ENCODE measurements at regions not wholly inside any gene's neighbourhood (a gene's known extent, or its start where the extent isn't known, plus 50 kb on each side); places are given as distances from the start of the nearest gene placed in this dataset.

DNA sequence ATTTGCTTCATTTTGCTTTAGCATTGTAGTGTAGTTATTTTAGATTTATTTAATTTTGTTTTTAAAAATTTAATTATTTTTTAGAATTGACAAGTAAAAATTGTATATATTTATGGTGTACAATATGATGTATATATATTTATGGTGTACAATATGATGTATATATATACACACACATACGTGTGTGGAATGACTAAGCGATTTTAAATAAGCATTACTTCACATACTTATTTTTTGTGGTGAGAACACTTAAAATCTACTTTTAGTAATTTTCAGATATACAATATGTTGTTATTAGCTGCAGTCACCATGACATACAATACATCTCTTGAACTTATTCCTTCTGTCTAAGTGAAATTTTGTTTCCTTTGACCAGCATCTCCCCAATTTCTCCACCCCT is 172.9 kb downstream of the SPRY1 start:
- DNase-seq: no peak

DNA sequence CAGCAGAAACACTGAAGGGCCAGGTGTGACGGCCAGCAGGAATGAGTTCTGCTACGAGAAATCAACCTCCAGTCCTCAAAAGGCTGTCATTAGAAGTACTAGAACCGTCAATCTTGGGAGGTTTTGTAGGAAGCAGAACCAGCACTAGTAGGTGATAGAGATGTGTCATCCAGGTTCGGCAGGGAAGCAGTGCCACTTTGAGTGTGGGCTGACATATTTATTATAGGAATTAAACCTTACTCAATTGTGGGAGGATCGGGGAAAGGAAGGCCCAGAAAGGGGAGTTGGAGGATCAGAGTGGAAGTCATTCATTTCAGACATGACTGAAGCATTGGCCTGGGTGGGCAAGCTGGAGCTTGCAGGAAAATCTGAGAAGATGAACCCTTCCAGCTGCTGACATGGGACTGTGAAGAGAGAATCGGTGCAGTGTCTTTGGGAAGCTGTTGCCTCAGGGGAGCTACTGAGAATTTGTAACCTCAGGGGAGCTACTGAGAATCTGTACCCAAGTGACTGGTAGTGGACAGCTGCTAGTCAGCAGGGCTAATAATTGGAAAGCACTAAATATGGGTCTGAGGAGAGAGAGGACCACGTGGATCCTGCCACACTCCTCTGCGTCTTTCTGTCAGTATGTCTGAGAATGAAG is 177.4 kb downstream of the SPRY1 start:
- no peak for DNase-seq

DNA sequence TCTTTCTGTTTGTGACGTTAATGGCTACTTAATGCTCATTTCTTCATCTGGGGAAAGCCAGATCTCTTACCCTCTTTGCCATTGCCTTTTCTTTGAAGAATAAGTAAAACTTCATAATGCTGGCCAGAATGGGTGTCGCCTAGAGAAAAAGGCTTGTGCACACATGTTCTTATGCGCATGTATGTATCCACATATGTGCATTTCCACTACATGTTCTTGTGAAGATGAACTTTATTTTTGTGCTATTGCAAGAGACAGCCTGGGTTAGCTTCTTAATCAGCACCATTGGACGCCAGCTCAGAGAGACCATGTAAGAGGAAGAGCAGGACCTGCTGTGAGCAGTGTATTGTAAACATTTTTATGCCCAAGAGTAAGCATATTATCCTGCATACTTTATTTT is 178.7 kb downstream of the SPRY1 start:
- DNase-seq: no peak

DNA sequence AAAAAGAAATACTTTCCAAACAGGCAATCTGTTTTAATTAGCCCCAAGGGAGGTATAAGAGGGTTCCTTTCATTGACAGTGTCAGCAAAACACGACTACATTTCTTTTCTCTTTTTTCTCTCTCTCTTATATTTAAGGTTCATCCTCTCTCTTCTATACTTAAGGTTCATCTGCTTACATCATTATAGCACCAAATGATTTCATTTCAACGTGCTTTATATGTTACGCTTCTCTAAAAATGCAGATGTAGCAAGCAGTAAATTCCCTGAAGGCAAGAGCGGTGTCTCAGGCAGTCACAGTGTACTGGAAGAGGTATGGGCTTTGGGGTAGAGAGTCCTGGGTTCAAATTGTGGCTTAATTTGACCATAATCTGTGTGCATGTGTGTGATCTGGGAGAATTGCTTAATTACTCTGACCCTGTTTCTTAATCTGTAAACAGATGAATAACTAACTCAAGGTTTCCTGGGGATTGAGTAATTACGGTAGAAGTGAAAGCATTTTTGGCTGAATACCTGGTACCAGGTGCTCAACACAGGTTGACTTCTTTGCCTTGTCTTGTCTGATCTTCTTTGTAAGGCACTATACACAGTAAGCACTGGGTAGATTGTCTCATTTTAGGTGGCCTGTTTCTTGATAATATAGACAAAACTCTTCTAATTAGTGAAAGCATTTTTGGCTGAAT is 180.8 kb downstream of the SPRY1 start:
- no peak for DNase-seq

DNA sequence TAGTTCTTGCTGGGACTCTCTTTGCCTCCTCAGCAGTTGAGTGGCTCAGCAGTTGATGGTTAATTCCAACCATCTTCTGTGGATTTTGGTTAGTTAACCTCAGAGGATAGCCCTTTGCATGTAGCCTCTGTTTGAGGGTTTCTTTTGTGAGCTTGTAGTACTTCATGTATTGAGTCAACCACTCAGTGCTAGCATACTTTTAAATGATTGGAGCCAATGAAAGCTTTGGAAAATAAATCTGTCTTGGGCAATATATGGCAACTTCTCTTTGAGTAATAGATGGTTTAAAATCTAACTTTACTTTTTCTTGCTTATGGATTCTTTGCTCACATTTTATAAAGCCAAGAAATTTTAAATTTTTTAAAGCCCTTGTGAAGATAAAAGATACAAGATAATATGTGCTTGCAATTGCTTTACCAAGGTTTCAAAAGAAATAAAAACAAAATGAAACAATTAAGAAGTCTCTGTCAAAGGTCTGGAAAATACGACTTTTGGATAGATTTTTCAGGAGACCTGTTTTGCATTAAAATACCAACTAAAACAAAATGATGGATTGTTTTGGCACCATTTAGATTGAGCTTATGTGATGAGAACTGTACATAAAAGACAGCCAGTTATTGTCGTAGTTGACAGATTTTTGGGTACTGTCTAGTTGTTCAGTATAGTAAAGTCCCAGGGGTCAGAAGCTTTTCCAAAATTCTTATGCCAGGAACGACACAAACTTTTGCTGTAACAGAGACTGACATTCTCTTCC is 181.9 kb downstream of the SPRY1 start:
- no peak for DNase-seq

DNA sequence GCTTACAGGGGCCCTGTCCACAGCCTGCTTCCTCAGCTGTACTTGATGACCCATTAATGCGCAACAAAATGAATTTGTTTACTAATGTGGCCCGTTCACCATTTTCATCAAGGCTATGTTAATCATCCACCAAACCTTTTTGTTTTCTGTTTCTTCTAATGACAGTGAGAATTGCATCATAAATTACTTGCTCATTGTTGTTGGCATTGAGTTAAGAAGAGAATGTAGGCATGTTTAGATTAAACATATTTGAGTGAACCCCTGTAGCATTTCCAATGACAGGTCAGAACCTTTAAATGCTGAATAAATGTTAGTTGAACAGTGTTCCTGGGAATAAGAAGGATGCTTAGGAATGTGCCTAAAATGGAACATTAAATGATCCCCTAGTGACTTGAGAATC is 183.4 kb downstream of the SPRY1 start:
- DNase-seq: no peak

DNA sequence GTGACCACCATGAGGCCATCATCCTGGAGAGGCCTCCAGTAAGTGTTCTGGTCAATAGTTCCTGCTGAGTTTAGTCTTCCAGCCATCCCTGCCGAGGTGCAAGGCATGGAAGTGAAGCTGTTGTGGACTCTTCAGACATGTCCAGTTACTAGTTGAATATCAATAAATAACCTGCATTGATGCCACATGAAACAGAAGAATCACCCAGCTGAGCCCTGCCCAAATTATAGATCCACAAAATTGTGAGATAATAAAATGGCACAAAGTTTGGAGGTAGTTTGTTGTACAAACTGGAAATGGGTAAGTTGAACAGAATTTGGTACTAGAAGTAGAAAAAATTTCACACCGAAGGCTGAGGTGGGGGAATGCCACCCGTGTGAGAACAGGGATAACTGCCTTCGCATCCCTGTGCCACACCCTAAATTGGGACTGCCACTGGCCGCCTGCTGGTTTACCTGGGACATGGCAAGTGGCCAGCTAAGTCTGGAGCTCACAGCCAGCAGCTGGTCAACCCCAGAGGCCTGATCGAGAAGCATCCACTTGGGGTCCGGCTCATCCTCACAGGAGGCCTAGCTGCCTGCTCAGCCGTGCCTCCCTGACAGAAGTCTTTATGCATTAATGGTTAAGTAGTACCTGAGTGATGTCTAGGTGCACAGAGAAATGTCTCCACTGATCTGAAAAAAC is 184.5 kb downstream of the SPRY1 start:
- no peak for DNase-seq

DNA sequence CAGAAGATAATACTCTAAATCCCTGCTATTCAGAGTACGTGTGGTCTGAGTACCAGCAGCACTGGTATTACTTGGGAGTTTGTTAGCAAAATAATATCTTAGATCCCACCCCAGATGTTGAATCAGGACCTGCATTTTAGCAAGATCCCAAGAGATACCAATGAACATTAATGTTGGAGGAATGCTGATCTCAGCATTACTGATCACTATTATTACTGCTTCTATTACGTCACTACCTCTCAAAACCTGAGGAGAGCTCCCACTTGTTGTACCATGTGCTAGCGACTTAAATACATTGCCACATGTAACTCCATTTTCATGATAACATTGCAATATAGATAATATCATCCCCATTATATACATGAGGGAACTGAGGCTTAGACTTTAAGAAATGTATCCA is 185.2 kb downstream of the SPRY1 start:
- no peak for DNase-seq

DNA sequence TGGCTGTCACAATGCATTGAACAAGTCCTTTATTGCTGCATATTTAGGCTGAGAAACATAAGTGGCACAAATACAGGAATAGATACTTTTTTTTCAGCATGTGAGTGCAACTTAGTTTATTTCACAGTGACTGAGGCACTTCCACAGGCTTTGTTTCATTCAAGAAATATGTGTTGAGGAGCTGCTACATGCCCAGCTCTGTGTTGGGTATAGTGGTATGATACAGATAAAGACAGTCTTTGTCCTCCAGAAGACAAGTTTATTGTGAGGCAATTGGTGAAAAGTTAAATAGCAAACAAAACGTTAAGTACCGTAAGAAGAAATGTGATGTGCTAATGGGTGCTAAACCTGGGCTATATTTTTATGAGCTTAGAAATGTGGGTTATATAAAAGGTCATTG is 186.4 kb downstream of the SPRY1 start:
- no peak for DNase-seq

DNA sequence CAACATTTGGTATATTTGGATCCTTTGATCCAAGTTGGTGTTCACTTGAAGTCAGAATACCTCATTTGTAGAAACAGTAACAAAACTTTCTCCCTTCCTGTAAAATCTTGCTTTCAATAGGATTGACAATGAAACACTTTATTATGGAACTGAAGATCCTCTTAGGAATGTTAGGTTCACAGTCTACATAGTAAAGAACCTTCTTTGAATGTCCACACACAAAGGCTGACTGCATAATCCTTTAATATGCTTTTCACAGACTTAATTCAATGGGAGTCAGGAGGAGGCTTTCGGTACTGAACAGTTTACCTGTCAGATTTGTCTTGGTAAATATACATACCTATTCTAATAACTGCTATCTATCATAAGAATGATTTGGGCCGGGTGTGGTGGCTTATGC is 188.5 kb downstream of the SPRY1 start:
- DNase-seq: no peak

DNA sequence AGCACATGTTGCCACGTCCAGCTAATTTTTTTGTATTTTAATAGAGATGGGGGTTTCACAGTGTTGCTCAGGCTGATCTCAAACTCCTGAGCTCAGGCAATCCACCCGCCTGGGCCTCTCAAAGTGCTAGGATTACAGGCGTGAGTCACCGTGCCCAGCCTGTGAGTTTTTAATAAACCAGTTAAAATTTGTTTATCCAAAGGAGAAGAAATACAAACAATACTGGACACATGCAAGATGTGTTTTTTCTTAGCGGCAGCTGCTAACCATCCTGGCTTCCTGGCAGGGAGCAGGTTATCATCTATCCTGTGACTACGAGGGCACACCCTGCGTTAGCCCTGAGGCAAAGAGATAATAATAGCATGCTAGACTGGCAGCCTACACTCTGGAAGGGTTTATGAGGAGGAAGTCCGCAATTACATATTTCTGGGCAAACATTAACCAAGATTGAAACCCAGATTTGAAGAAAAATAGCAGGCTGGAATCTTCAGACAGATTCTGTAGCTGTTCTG is 191.4 kb downstream of the SPRY1 start:
- DNase-seq: no peak

DNA sequence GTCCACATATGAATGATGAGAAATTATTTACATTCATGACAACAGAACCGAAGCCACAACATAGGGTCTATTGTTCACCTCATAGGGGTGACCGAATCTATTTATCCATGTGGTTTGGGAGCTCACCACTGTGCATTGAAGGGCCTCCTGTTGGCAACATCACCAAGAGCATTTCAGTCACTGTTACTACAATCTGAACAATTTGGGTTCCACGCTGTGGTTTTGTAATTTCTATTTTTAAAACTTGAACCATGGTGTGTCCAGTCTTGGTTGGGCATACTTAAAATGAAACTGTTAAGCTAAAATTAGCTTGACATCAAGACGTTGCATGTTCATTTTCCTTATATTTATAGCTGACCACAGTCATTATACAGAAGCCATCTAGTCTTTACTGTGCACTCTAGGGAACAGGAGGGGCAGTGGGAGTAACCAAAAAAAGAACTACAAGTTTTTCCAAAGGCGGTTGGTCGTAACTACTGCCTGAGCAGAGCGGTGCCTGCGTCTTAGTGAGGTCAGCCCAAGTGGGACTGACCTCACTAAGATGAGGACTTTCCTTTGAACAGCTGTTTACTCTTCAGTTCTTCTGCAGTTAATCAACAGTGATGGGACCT is 192.1 kb downstream of the SPRY1 start:
- DNase-seq: no peak

DNA sequence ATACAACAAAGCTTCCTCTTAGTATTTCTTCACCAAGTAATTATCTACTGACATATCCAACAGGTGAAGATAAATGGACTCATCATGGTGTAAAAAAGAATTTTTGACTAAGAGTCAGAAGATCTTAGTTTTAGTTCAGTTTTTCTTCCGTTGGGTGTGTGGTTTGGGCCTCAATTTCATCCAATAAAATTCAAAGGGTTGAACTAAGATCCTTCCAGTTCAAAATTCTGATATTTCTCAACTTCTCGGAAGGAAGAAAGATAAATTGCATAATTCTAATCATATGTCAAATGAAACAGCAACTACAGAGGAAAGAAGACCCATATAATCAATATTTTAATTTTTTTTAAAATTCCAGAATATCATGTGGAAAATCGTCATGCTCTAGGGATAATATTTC is 192.7 kb downstream of the SPRY1 start:
- DNase-seq: no peak

DNA sequence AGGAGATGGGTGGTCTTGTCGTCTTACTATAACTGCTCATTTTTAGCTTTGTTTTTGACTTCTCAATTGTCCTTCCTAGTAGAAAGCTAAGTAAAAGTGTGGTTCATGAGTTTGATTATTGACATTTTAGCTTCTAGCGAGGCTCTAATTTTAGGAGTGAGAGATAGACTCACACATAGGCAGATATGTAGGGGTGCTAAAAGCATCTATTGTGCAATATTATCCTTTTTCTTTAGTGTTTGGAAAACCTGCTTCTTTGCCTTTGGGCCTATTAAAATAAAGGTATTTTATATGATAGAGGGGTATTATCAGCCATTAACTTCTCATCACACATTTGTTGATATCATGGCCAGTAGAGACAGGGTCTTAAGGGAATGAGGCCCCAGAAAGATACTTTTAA is 195.3 kb downstream of the SPRY1 start:
- DNase-seq: no peak

DNA sequence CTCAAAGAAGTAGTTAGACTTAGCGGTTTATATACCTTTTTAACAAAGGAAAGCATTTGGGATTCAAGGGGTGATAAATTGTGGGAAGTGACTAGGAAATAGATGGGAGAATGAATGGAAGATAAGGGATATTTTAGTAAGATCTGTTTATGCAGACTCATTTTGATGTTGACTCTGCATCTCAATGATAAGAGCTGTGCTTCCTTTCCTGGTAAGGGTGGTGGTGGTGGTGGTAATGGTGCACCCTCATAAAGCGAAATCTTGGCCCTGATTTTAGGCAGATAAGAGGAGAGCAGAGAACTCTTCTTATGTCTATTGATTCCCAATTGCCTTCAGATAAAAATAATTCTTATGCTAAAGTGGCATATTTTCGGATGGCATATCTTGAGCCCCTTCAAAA is 197.1 kb downstream of the SPRY1 start:
- DNase-seq: no peak

DNA sequence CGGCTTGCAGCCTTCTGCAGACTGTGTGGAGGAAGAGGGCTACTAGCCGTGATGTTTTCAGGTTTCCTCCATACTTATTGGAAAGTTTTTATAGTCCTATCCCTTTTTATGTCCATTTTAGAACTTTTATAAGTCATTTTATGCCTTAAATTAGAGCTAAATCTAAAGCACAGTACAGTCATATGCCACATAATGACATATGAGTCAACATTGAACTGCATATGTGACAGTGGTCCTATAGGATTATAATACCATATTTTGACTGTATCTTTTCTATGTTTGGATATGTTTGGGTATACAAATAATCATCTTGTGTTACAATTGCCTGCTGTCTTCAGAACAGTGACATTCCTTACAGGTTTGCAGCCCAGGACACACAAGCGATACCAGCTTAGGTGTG is 200.2 kb downstream of the SPRY1 start:
- no peak for DNase-seq

DNA sequence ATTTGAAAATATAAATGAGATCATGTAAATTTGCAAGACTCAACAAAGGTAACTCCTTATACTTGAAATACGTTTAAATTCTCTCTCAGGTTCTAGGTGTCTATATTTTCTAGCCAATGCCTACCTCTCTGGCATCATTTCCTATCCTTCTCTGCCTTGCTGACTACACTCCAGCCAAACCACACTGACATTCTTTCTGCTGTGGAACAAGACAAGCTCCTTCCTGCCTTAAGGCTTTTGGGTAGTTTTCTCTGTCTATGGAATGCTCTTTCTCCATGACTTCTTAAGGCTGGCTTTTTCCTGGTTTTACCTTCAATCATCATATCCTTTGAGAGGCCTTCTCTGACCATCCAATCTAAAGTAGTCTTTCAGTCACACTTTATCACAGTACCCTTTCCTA is 201.0 kb downstream of the SPRY1 start:
- no peak for DNase-seq

DNA sequence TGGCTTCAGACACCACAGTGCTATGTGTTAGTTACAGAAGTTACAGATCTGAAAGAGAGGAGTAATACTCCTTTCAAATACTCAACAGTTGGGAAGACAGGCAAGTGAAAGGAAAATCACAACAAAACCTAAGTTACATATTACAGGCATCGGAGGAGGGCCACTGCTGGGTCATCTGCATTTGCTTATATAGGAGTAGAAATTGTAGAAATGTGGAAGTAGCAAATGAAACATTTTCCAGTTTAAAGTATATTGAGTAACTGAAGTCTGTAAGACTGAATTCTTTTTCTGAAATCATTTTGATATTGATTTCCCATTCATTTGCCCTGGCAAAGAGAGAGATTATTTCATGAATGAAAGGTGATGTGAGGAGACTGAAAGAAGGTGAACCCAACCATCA is 201.7 kb downstream of the SPRY1 start:
- DNase-seq: no peak

DNA sequence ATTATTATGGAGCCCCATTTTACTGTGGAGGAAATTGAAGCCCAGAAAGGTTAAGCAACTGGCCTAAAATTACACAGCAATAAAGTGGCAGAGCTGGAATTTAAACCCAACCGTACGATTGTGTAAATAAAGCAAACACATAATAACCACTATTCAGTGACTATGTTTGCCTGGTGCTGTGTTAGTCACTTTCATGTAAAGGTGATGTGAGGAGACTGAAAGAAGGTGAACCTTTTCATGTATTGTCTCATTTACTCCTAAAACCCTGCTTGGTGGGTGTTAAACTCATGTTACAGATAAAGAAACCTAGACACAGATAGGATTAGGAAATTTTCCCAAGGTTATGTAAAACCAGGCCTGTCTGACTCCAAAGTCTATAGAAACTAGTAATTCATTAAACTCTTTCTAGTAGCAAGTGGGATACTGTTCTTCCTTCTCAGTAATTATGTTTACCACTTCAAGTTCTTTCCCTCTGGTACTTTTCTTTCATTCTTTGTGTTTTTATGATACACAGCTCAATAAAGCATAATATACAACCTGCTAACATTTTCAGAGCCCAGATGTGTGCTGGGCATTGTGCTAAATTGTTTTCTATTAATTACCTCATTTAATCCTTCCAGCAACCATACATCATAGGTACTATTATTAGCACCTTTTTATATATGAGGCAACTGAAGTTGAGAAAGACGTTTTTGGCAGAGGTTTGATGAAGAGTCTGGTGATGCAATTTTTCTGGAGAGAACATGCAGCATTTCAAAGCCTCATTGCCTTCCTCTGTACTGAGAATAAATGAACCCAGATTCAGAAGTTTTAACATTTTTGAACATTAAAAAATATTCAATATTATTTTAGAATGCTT is 202.7 kb downstream of the SPRY1 start:
- DNase-seq: peak; percentile 49 to 56

DNA sequence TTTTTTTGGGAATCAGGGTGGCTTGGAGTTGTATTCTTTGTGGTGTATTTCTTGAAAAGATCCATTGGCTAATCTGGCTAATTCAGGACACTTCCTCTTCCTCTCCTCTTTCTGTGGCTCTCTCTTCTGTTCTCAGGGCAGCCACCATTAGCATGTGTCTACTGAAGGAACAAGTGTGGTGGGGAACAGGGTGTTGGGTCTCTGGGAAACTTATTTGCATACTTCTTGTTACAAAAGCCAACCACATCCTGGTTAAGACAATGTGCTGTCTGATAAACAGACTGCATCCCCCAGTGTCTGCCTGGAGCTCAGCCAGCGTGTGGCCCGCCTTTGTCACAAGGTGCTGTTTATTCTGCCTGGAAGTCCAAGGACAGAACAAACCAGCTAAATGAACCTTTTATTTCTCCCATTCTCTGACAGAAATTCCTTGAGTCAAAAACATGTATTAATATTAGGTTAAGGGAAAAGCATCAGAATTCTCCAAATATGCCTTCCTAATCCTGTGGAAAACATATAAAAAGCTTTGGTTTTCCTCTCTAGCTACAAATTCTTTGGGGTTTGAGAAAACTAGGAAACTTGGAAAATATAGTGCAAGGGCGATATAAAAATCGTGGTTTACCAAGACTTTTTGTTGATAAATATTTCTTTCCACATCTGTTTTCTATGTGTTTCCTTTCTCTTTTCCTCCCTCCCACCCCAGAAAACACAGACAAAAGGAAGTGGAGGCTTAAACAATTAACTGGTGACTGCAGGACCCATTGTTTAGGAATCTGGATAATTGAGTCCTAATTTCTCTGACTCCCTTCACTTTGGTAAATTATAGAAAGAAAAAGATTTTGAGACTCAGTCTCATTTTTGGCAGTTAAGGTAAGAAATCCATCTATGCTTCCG is 203.6 kb downstream of the SPRY1 start:
- DNase-seq: peak; percentile 29 to 53
